HEK293 (cell line): ENCODE measurements at regions not wholly inside any gene's neighbourhood (a gene's known extent, or its start where the extent isn't known, plus 50 kb on each side); places are given as distances from the start of the nearest gene placed in this dataset.

Experiments used
- CTCF ChIA-PET: fragments of 350-600 bp; formaldehyde crosslinking; extraction: SDS; loops from one replicate; lab custom pipeline; 2021; ENCODE audit warnings: antibody characterized with exemption; lab: Yijun Ruan, JAX
- POLR2A ChIA-PET: fragments of 300-600 bp; formaldehyde crosslinking; extraction: SDS; loops from one replicate; lab custom pipeline; 2020; ENCODE audit warnings: antibody characterized with exemption, inconsistent platforms; lab: Yijun Ruan, JAX
- H3K27ac ChIP-seq: fragments of 200-500 bp; sonication (Bioruptor generic); 2 replicates; pipeline ENCODE4 v1.5.1; 2014; ENCODE audit warnings: low read depth, low read length, control low read depth, inconsistent platforms; ENCODE audit errors: extremely low read depth
- H3K36me3 ChIP-seq, 2 experiments: fragments of 200-500 bp in 1 of 2; sonication (Bioruptor generic) in 1 of 2; 1 replicate in 1 of 2; 2 replicates in 1 of 2; pipeline ENCODE4 v1.5.1; 2014 to 2017; ENCODE audit warnings: inconsistent platforms in 2 of 2, low read length in 2 of 2; ENCODE audit not compliant: control insufficient read depth in 2 of 2, insufficient read depth in 1 of 2
- H3K4me1 ChIP-seq: fragments of 200-500 bp; sonication (Bioruptor generic); 2 replicates; pipeline ENCODE4 v1.5.1; 2014; ENCODE audit warnings: mild to moderate bottlenecking, low read length, inconsistent platforms; ENCODE audit not compliant: control insufficient read depth, insufficient read depth
- H3K4me3 ChIP-seq: 2 replicates; pipeline ENCODE4 v1.5.1; 2011; ENCODE audit warnings: low read depth, mild to moderate bottlenecking, control low read depth, low read length, moderate library complexity
- H3K9me3 ChIP-seq: fragments of 200-500 bp; sonication (Bioruptor generic); 2 replicates; pipeline ENCODE4 v1.5.1; 2014; ENCODE audit warnings: low read depth, low read length, inconsistent platforms; ENCODE audit not compliant: control insufficient read depth, insufficient read depth
- FEZF1 ChIP-seq: fragments of 450-650 bp; formaldehyde crosslinking; IDR thresholded peaks from 2 replicates; pipeline ENCODE4 v1.5.1; 2016; ENCODE audit warnings: missing biosample characterization, missing genetic modification characterization
- IKZF3 ChIP-seq: fragments of 450-650 bp; IDR thresholded peaks from 2 replicates; pipeline ENCODE4 v1.5.0; 2018; ENCODE audit warnings: missing biosample characterization, mild to moderate bottlenecking, missing genetic modification characterization, moderate library complexity
- KLF1 ChIP-seq: fragments of 450-650 bp; formaldehyde crosslinking; IDR thresholded peaks from 2 replicates; pipeline ENCODE4 v1.5.1; 2016; ENCODE audit warnings: missing biosample characterization, missing genetic modification characterization
- KLF16 ChIP-seq: fragments of 450-650 bp; formaldehyde crosslinking; IDR thresholded peaks from 2 replicates; pipeline ENCODE4 v1.5.1; 2017; ENCODE audit warnings: missing biosample characterization, missing genetic modification characterization
- KLF7 ChIP-seq: fragments of 450-650 bp; formaldehyde crosslinking; IDR thresholded peaks from 2 replicates; pipeline ENCODE4 v1.5.1; 2016; ENCODE audit warnings: missing biosample characterization, missing genetic modification characterization, borderline replicate concordance
- KLF8 ChIP-seq: fragments of 450-650 bp; formaldehyde crosslinking; IDR thresholded peaks from 2 replicates; pipeline ENCODE4 v1.5.1; 2016; ENCODE audit warnings: missing biosample characterization, missing genetic modification characterization
- MYNN ChIP-seq: fragments of 450-650 bp; formaldehyde crosslinking; IDR thresholded peaks from 2 replicates; pipeline ENCODE4 v1.5.1; 2016; ENCODE audit warnings: missing biosample characterization, missing genetic modification characterization, borderline replicate concordance
- PRDM1 ChIP-seq: fragments of 450-650 bp; formaldehyde crosslinking; IDR thresholded peaks from 2 replicates; pipeline ENCODE4; 2016; ENCODE audit warnings: missing biosample characterization, missing genetic modification characterization
- RBAK ChIP-seq: fragments of 450-650 bp; formaldehyde crosslinking; IDR thresholded peaks from 2 replicates; pipeline ENCODE4 v1.5.1; 2016; ENCODE audit warnings: missing biosample characterization, missing genetic modification characterization
- REPIN1 ChIP-seq: fragments of 450-650 bp; formaldehyde crosslinking; IDR thresholded peaks from 2 replicates; pipeline ENCODE4 v1.5.1; 2017; ENCODE audit warnings: missing biosample characterization, missing genetic modification characterization, low read depth
- TCF7L2 ChIP-seq: IDR thresholded peaks from 2 replicates; pipeline ENCODE4 v1.6.1; 2011; ENCODE audit warnings: low read depth, mild to moderate bottlenecking, inconsistent platforms, low read length, moderate library complexity, borderline replicate concordance
- ZNF114 ChIP-seq: fragments of 450-650 bp; formaldehyde crosslinking; IDR thresholded peaks from 2 replicates; pipeline ENCODE4 v1.5.0; 2017; ENCODE audit warnings: missing biosample characterization, missing genetic modification characterization
- ZNF214 ChIP-seq: fragments of 450-650 bp; formaldehyde crosslinking; IDR thresholded peaks from 2 replicates; pipeline ENCODE4 v1.5.1; 2017; ENCODE audit warnings: missing biosample characterization, mild to moderate bottlenecking, missing genetic modification characterization, borderline replicate concordance
- ZNF23 ChIP-seq: fragments of 450-650 bp; formaldehyde crosslinking; IDR thresholded peaks from 2 replicates; pipeline ENCODE4 v1.5.1; 2016; ENCODE audit warnings: missing biosample characterization, missing genetic modification characterization, borderline replicate concordance
- ZNF239 ChIP-seq: fragments of 450-650 bp; formaldehyde crosslinking; IDR thresholded peaks from 2 replicates; pipeline ENCODE4 v1.5.1; 2016; ENCODE audit warnings: missing biosample characterization, missing genetic modification characterization
- ZNF324 ChIP-seq: fragments of 450-650 bp; formaldehyde crosslinking; IDR thresholded peaks from 2 replicates; pipeline ENCODE4 v1.5.1; 2016; ENCODE audit warnings: missing biosample characterization, missing genetic modification characterization
- ZNF350 ChIP-seq: fragments of 450-650 bp; formaldehyde crosslinking; IDR thresholded peaks from 2 replicates; pipeline ENCODE4 v1.5.0; 2017; ENCODE audit warnings: missing biosample characterization, mild to moderate bottlenecking, missing genetic modification characterization
- ZNF433 ChIP-seq: fragments of 450-650 bp; formaldehyde crosslinking; IDR thresholded peaks from 2 replicates; pipeline ENCODE4 v1.5.1; 2016; ENCODE audit warnings: missing biosample characterization, missing genetic modification characterization, low read depth
- ZNF596 ChIP-seq: fragments of 450-650 bp; IDR thresholded peaks from 2 replicates; pipeline ENCODE4 v1.5.0; 2018; ENCODE audit warnings: missing biosample characterization, mild to moderate bottlenecking, missing genetic modification characterization, moderate library complexity
- ZNF626 ChIP-seq: fragments of 450-650 bp; sonication (Bioruptor Pico); formaldehyde crosslinking; IDR thresholded peaks from 2 replicates; pipeline ENCODE4 v1.5.1; 2018; ENCODE audit warnings: missing biosample characterization, missing genetic modification characterization, inconsistent platforms
- ZNF664 ChIP-seq: fragments of 450-650 bp; formaldehyde crosslinking; IDR thresholded peaks from 2 replicates; pipeline ENCODE4 v1.5.1; 2016; ENCODE audit warnings: missing biosample characterization, missing genetic modification characterization
- ZNF76 ChIP-seq: fragments of 450-650 bp; formaldehyde crosslinking; IDR thresholded peaks from 2 replicates; pipeline ENCODE4; 2016; ENCODE audit warnings: low read depth, missing biosample characterization, missing genetic modification characterization, borderline replicate concordance
- ZNF785 ChIP-seq: fragments of 450-650 bp; formaldehyde crosslinking; IDR thresholded peaks from 2 replicates; pipeline ENCODE4 v1.5.1; 2016; ENCODE audit warnings: missing biosample characterization, missing genetic modification characterization
- ZSCAN16 ChIP-seq: fragments of 450-650 bp; formaldehyde crosslinking; IDR thresholded peaks from 2 replicates; pipeline ENCODE4 v1.5.1; 2016; ENCODE audit warnings: missing biosample characterization, missing genetic modification characterization
- TF ChIP-seq, protein P1 (sequence below): fragments of 450-650 bp; formaldehyde crosslinking; IDR thresholded peaks from 2 replicates; pipeline ENCODE4 v1.5.1; 2016; ENCODE audit warnings: missing biosample characterization, missing genetic modification characterization
- TF ChIP-seq, protein P2 (sequence below): fragments of 450-650 bp; formaldehyde crosslinking; IDR thresholded peaks from 2 replicates; pipeline ENCODE4 v1.5.1; 2017; ENCODE audit warnings: missing biosample characterization, missing genetic modification characterization
- TF ChIP-seq, protein P3 (sequence below): fragments of 450-650 bp; formaldehyde crosslinking; IDR thresholded peaks from 2 replicates; pipeline ENCODE4 v1.5.1; 2016; ENCODE audit warnings: missing biosample characterization, missing genetic modification characterization

DNA sequence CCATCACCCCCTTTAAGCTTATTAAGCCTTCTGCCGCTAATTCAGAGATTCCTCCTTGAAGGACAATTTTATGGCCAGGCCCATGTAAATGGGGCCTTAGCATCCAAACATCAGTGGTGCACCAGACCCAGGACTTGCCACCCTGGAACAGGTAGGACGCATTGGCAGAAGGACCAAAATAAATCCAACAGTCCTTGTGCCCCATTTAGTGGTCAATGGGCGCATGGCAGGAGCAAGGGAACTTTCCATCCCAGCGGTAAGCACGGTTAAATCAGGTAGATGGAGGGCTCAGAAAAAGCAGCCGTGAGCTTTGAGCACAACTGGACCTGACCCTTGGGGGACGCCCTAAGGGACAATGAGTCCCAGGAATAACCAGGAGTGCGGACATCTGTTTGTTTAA is 540.8 kb upstream of the ROBO1 start:
- no peak overlapping the region for H3K27ac ChIP-seq
- H3K4me1 ChIP-seq = no peaks in the 10 kb centered on the region
- POLR2A ChIA-PET = interaction anchor here (0.6 kb wide), 1 partner anchor 236 kb away, joined by 3 read pairs; no protein-coding TSS in a partner anchor
- no peaks in the 10 kb centered on the region for H3K9me3 ChIP-seq
- TF ChIP-seq KLF16 (tag by site-specific recombination) (no peak), ZSCAN16 (tag by site-specific recombination) (no peak), RBAK (tag by site-specific recombination) (no peak), ZNF596 (tag by site-specific recombination) (no peak), ZNF76 (tag by site-specific recombination) (no peak), ZNF214 (no peak), IKZF3 (tag by site-specific recombination) (no peak), MYNN (no peak), KLF7 (no peak), REPIN1 (tag by site-specific recombination) (no peak), ZNF626 (tag by site-specific recombination) (no peak), ZNF23 (tag by site-specific recombination) (no peak), PRDM1 (tag by site-specific recombination) (no peak), ZNF785 (tag by site-specific recombination) (no peak), ZNF350 (tag by site-specific recombination) (no peak), ZNF324 (tag by site-specific recombination) (no peak), FEZF1 (tag by site-specific recombination) (no peak)
- TF ChIP-seq, protein P1, sequence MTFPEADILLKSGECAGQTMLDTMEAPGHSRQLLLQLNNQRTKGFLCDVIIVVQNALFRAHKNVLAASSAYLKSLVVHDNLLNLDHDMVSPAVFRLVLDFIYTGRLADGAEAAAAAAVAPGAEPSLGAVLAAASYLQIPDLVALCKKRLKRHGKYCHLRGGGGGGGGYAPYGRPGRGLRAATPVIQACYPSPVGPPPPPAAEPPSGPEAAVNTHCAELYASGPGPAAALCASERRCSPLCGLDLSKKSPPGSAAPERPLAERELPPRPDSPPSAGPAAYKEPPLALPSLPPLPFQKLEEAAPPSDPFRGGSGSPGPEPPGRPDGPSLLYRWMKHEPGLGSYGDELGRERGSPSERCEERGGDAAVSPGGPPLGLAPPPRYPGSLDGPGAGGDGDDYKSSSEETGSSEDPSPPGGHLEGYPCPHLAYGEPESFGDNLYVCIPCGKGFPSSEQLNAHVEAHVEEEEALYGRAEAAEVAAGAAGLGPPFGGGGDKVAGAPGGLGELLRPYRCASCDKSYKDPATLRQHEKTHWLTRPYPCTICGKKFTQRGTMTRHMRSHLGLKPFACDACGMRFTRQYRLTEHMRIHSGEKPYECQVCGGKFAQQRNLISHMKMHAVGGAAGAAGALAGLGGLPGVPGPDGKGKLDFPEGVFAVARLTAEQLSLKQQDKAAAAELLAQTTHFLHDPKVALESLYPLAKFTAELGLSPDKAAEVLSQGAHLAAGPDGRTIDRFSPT = no peak
- TF ChIP-seq, protein P2, sequence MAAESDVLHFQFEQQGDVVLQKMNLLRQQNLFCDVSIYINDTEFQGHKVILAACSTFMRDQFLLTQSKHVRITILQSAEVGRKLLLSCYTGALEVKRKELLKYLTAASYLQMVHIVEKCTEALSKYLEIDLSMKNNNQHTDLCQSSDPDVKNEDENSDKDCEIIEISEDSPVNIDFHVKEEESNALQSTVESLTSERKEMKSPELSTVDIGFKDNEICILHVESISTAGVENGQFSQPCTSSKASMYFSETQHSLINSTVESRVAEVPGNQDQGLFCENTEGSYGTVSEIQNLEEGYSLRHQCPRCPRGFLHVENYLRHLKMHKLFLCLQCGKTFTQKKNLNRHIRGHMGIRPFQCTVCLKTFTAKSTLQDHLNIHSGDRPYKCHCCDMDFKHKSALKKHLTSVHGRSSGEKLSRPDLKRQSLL (tag by site-specific recombination) = no peak
- TF ChIP-seq, all 188 proteins: peak for 0
- H3K36me3 ChIP-seq = no peaks in the 10 kb centered on the region
- CTCF ChIA-PET = no interaction called here
- no peak overlapping the region for H3K4me3 ChIP-seq

DNA sequence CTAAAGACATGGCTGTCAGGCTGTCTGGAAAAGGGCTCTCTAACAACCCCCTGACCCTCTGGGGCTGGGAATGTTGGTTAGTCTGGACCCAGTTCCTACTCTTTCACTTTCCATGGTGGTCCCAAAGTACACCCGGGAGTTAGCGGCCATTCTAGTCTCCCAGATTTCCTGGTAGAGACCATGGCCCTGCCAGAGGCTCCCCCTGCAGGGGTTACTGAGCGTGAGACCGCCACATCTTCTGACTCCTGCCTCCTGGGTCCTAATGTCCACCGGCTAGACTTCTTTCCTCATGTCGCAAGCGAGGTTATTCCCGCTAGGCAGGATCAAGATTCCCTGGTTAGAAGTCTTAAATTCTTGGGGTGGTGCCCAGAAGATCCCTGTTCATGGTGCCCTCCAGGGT is 540.0 kb upstream of the ROBO1 start:
- Histone ChIP-seq H3K36me3 (no peaks in the 10 kb centered on the region), H3K4me3 (no peak overlapping the region), H3K9me3 (no peaks in the 10 kb centered on the region), H3K27ac (no peak overlapping the region), H3K4me1 (no peaks in the 10 kb centered on the region)
- CTCF ChIA-PET = no interaction called here
- TF ChIP-seq ZNF664 (tag by site-specific recombination) = no peak
- no peak for TF ChIP-seq ZNF433 (tag by site-specific recombination)
- no peak for TF ChIP-seq KLF8 (tag by site-specific recombination)
- TF ChIP-seq, all 188 proteins: peak for 0
- POLR2A ChIA-PET = no interaction called here

DNA sequence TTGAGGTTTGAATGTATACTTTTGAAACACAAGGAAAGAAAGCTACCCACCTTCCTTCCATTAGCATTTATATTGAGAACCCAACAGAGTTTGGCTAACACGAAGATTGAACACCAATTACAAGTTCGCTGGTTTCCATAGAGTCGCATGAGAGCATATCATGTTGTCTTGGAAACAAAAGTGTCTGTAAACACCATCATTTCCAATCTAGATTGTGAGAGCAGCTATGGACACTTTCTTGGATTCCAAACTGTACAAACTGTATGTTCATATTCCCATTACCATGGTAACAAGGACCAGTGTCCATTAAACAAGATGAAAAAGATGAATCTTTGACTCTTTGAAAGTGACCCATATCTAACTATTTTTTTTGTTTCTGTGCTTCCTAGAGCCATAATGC is 529.9 kb upstream of the ROBO1 start:
- no peaks in the 10 kb centered on the region for H3K9me3 ChIP-seq
- no peak overlapping the region for H3K4me3 ChIP-seq
- H3K27ac ChIP-seq = no peak overlapping the region
- H3K36me3 ChIP-seq = no peaks in the 10 kb centered on the region
- ChIA-PET POLR2A (no interaction called here), CTCF (no interaction called here)
- no peaks in the 10 kb centered on the region for H3K4me1 ChIP-seq
- TF ChIP-seq KLF1 (tag by site-specific recombination) (no peak), ZNF114 (tag by site-specific recombination) (no peak), ZNF239 (tag by site-specific recombination) (no peak), TCF7L2 (no peak)
- TF ChIP-seq, protein P3, sequence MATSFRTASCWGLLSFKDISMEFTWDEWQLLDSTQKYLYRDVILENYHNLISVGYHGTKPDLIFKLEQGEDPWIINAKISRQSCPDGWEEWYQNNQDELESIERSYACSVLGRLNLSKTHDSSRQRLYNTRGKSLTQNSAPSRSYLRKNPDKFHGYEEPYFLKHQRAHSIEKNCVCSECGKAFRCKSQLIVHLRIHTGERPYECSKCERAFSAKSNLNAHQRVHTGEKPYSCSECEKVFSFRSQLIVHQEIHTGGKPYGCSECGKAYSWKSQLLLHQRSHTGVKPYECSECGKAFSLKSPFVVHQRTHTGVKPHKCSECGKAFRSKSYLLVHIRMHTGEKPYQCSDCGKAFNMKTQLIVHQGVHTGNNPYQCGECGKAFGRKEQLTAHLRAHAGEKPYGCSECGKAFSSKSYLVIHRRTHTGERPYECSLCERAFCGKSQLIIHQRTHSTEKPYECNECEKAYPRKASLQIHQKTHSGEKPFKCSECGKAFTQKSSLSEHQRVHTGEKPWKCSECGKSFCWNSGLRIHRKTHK = no peak
